Activated CD4-positive, CD25-positive, alpha-beta regulatory T cell treated with anti-CD3 and anti-CD28 coated beads, Interleukin-2, amount 50 U/mL, for 72 hours (primary cell): ENCODE measurements at regions not wholly inside any gene's neighbourhood (a gene's known extent, or its start where the extent isn't known, plus 50 kb on each side); places are given as distances from the start of the nearest gene placed in this dataset.
"Not testable (repeated sequence)": the region's sequence is repeated elsewhere in the genome, so short reads cannot be mapped to it uniquely, and the experiment has no call there.

Experiments
- DNase-seq: peaks from one replicate; pipeline ENCODE4 v3.0.0; 2021

DNA sequence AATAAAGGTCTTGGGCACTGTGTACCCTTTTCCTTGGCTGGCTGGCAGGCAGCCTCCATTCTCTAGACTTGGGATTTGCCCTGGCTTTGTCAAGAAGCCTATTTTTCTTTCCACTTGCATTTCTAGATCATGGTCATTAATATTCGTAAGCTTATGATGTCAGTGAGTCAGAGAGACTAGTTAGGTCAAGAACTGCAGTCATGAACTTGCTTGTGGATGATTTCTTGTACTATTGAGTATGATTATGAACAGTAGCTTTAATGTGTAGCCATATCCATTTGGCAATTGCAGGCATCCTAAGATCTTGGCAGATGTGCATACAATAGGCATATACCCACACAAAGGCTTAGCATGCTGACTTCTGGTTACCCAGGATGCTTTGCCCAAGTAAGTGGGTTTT, 186.8 kb upstream of the CLINT1 start:
- DNase-seq: no peak

- no peak for DNase-seq
These were observed 181.0 kb upstream of the CLINT1 start for GRCh38 chr5:158039911-158040347.

GRCh38 chr5:158039441-158039840, 180.5 kb upstream of the CLINT1 start:
- DNase-seq: no peak

DNA sequence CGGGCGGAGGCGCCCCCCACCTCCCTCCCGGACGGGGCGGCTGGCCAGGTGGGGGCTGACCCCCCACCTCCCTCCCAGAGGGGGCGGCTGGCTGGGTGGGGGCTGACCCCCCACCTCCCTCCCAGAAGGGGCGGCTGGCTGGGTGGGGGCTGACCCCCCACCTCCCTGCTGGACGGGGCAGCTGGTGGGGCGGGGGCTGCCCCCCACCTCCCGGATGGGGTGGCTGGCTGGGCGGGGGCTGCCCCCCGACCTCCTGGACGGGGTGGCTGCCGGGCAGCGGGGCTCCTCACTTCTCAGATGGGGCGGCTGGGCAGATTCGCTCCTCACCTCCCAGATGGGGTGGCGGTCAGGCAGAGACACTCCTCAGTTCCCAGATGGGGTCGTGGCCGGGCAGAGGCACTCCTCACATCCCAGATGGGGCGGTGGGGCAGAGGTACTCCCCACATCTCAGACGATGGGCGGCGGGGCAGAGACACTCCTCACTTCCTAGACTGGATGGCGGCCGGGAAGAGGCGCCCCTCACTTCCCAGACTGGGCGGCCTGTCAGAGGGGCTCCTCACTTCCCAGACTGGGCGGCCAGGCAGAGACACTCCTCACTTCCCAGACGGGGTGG, 178.1 kb upstream of the CLINT1 start:
- not testable (repeated sequence) for DNase-seq

- DNase-seq: not testable (repeated sequence)
These were observed 175.6 kb upstream of the CLINT1 start for GRCh38 chr5:158034586-158034985.

DNA sequence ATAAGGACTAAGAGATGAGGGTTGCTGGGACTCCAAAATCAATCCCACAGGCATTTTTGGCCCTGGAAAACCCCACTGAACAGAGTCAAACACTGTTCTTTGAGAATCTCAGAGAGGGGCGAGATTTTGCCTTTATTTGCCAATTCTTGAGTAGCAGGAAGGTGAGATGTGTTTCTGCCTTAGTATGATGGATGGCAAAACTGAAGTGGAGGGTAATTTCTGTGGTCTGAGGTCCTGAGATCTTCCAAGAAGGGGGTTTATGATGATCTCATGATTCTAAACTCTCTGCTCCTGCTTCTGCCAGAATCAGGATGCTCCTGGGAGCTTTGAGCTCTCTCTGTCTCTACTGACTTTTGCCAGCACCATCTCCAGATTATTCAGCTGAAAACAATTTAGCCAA, 174.8 kb upstream of the CLINT1 start:
- no peak for DNase-seq

DNA sequence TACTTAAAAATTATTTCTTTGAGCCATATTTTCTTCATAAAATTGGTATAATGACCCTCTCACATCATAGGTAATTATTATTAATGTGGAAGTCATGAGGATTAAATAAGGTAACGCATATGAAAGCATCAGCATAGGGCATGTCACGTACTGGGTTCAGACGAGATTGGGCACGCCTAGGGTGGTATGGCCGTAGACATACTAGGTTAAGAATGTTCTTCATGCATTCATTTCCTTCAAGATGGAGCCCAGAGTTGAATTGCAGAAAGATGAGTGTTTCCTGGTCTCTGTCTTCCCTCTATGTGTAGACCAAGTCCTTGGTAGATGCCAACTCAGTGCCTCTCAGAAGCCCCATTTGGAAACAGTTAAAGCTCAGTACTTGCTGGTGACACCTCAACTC, 174.1 kb upstream of the CLINT1 start:
- DNase-seq: no peak

GRCh38 chr5:158032246-158032645, 173.3 kb upstream of the CLINT1 start:
- no peak for DNase-seq

DNA sequence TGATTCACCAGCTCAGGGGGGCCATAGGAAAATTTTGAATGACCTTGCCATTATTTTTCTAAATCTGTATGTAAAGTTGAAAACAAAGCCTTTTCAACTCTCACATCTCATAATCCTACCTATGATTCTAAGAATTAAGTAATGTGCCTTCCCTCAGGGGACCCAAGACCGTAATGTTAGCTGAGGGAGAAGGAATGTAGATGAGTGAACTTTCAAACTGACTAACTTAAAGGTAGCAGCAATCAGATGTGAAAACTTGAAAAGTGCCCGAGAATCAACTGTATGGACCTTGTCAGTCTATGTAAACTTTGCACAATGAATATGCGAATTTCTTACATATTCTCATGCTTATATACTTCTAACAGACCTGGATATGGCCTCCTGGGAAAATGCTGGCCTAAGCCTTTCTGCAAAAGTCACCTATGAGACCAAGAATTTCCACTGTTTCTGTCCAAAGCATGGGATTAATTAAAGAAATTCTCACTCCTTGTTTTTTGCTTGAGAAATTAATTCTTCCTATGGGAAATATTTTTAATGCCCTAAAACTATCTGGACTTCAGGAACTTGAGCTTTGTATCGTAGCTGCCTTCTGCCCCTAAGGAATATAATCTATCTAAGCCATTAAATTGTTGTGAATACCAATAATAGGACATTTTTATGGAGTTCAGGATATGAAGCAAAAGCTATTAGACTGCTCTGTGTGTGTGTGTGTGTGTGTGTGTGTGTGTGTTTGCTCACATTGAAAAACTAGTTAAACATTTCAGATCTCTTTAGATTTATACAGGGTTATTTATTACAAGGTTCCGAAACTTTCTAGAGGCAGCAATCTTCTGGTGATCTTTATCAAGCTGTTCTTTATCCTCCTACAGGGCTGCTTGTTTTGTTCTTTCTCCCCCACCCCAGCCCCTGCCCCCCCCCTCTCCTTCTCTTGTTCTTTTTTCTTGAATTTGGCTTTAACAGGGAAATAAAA, 169.1 kb upstream of the CLINT1 start:
- no peak for DNase-seq

DNA sequence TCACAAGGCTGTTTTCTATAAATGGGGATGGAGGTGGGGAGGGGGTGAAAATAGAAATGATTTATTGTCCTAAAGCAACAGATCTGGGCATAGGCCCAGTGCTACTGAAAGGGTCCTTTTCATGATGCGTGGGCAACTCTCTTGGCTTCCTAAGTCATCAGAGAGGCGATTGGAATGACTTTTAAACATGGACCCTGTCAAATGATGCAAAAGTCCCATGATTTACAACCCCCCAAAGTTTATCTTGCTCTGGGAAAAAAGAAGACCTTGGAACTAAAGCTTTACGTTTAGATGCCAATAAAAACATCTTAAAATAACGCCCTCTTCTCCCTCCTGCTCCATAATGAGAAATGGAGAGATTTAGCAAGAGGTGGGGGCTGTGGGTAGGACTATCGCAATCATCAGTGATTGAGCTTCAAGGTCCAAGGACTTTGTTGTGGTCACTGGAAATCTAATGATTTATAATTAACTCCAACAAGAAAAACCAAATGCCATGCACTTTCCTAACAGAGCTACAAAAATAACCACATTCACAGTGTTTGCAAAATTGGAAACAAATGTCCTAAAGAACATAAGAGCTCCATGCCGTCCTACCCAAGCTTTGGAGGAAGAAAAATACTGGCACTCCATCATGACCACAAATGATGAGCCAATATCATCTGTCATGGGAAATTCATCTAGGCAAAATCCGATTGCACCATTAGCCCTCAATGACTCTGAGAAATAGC, 167.5 kb upstream of the CLINT1 start:
- no peak for DNase-seq

- no peak for DNase-seq
These were observed 164.3 kb upstream of the CLINT1 start for GRCh38 chr5:158023266-158023665.

DNA sequence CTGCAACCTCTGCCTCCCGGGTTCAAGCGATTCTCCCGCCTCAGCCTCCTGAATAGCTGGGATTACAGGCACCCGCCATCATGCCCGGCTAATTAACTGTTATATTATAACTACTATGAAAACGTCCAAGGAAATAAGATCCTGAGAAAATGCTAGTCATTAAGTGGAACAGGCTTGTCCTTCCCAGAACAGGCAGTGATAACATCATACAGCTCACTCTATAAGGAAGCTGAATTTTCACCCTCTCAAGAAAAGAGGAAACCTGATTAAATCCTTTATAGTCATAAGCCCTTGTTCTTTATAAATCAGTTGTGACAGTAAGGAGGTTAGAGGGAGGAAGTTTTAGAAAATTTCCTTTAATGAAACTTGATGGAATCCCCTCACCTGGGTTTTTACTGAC, 163.9 kb upstream of the CLINT1 start:
- DNase-seq: no peak

- DNase-seq: no peak
These were observed 163.4 kb upstream of the CLINT1 start for GRCh38 chr5:158022393-158022792.

- DNase-seq: no peak
These were observed 161.8 kb upstream of the CLINT1 start for GRCh38 chr5:158020555-158021418.

- no peak for DNase-seq
These were observed 158.5 kb upstream of the CLINT1 start for GRCh38 chr5:158017469-158017868.

DNA sequence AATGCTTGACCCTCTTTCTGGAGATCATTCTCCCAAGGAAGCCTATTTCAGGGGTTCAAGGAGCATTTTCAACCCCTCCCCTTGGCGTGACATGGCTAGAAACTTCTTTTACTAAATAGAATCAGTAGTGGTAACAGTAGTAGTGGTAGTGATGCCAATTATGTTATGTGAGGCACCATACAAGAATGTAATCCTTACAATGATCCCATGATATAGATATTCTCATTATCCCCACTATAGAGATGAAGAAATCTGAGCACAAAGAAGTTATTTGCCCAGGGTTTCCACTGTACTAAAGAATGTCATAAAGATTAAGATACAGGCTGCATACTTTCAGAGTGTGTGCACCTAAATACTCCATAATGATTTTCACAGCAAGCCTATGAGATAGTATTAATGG, 155.4 kb upstream of the CLINT1 start:
- no peak for DNase-seq

- DNase-seq: no peak
These were observed 155.0 kb upstream of the CLINT1 start for GRCh38 chr5:158013939-158014338.

- no peak for DNase-seq
These were observed 154.4 kb upstream of the CLINT1 start for GRCh38 chr5:158013303-158013702.

DNA sequence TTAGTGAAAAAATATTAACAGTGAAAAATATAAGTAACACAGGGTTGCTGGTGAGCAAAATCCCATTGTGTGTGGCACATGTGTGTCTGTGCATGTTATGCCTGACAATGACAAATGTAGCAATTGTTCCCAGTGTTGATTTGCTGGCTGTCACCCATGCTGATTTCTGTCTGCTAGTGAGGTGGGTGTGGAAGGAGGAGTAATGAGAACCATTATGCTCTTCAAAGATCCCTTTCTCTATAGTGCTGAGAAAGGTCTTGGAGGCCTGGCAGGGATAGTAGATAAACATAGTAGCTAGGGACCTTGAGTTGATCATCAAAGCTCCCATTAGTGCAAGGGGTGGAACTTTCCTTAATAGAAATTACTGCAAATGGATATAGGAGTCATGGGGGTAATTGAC, 152.5 kb upstream of the CLINT1 start:
- DNase-seq: no peak

DNA sequence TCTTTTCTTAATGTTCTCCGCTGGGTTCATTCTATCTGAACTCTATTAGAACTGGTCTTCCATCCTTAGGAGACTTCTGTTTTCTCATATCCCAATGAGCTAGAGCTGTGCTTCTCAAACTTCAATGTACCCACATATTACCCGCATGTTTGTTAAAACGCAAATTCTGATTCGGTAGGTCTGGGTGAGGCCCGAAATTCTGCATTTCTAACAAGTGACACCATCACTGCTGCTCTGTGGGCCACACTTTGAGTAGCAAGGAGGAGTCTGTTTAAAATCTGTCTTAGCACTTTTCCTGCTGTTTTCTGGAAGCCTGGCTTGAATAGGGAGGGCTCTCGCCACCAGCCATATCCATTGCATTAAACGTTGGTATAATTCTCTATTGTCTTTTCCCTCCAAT, 151.9 kb upstream of the CLINT1 start:
- DNase-seq: no peak

DNA sequence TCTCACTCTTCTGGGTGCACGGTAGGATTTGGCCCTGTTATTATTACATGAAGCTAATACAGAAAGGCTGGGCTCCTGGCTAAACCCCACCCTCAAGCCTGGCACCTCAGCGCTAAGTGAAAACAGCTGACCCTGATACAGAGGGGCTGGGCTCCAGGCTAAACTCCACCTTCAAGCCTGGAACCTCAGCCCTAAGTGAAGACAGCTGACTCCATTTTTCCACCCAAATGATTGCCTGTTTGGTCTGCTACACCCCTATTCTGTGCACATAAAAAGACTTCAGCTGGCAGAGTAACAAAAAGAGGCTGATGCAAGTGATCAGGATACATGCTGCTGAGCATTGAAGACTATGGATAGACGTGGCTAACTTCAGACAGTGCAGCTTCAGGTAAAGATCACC, 148.4 kb upstream of the CLINT1 start:
- no peak for DNase-seq

- DNase-seq: no peak
These were observed 140.8 kb upstream of the CLINT1 start for GRCh38 chr5:157999696-158000095.
